ENCODE measurements at regions not wholly inside any gene's neighbourhood (a gene's known extent, or its start where the extent isn't known, plus 50 kb on each side); places are given as distances from the start of the nearest gene placed in this dataset.
A peak's percentile ranks its signal among the peaks of the same experiment; 100 is the strongest.

- peaks cover 5% of the 10 kb centered on the region for H3K4me1 ChIP-seq (ENCODE audit: control insufficient read depth, insufficient read depth, low read length)
- no peak for TF ChIP-seq CTCF (conservative IDR thresholded peaks at IDR 0.05)
- no peaks in the 10 kb centered on the region for H3K36me3 ChIP-seq (ENCODE audit: control insufficient read depth, insufficient read depth, low read length)
- Mint-ChIP-seq H3K9me3 (peaks cover 6% of the 10 kb centered on the region), H3K4me3 (no peak overlapping the region), H3K36me3 (ENCODE audit: low read depth) (no peaks in the 10 kb centered on the region), H3K27ac (no peak overlapping the region), H3K4me1 (peaks cover 35% of the 10 kb centered on the region), H3K27me3 (ENCODE audit: insufficient read depth) (peaks cover 14% of the 10 kb centered on the region)
- 94 to 100% methylated on average over 1 to 3 of the region's 3 CpGs for WGBS, 2 experiments (ENCODE audit: insufficient coverage in 1 of 2, insufficient read length in 1 of 2)
- H3K9me3 ChIP-seq (ENCODE audit: control insufficient read depth, low read length) = peaks cover 19% of the 10 kb centered on the region
- H3K4me3 ChIP-seq (ENCODE audit: low read length) = no peak overlapping the region
- H3K27ac ChIP-seq (ENCODE audit: low read depth, low read length) = no peak overlapping the region
- DNase-seq = no peak
- H3K27me3 ChIP-seq (ENCODE audit: control insufficient read depth, insufficient read depth, low read length, poor library complexity, severe bottlenecking) = no peaks in the 10 kb centered on the region
- H3K9ac ChIP-seq (ENCODE audit: extremely low read depth, low read length, poor library complexity, severe bottlenecking) = no peak overlapping the region
These were observed 169.0 kb downstream of the PLPP3 start for GRCh38 chr1:56410405-56410804.

GRCh38 chr1:56409112-56409691 lies 170.2 kb downstream of the PLPP3 start:
- Mint-ChIP-seq H3K36me3 (ENCODE audit: low read depth) (no peaks in the 10 kb centered on the region), H3K27me3 (ENCODE audit: insufficient read depth) (peaks cover 20% of the 10 kb centered on the region), H3K4me1 (peaks cover 32% of the 10 kb centered on the region), H3K27ac (no peak overlapping the region), H3K4me3 (no peak overlapping the region), H3K9me3 (peaks cover 6% of the 10 kb centered on the region)
- Histone ChIP-seq H3K27ac (ENCODE audit: low read depth, low read length) (no peak overlapping the region), H3K9me3 (ENCODE audit: control insufficient read depth, low read length) (peaks cover 19% of the 10 kb centered on the region), H3K9ac (ENCODE audit: extremely low read depth, low read length, poor library complexity, severe bottlenecking) (no peak overlapping the region), H3K27me3 (ENCODE audit: control insufficient read depth, insufficient read depth, low read length, poor library complexity, severe bottlenecking) (no peaks in the 10 kb centered on the region), H3K36me3 (ENCODE audit: control insufficient read depth, insufficient read depth, low read length) (no peaks in the 10 kb centered on the region), H3K4me3 (ENCODE audit: low read length) (no peak overlapping the region), H3K4me1 (ENCODE audit: control insufficient read depth, insufficient read depth, low read length) (no peaks in the 10 kb centered on the region)
- 75 to 89% methylated on average over 2 to 8 of the region's 8 CpGs for WGBS, 2 experiments (ENCODE audit: insufficient coverage in 1 of 2, insufficient read length in 1 of 2)
- peak; percentile 82 for DNase-seq
- peak; percentile 78 for TF ChIP-seq CTCF (conservative IDR thresholded peaks at IDR 0.05)

- Histone ChIP-seq H3K27me3 (ENCODE audit: control insufficient read depth, insufficient read depth, low read length, poor library complexity, severe bottlenecking) (no peaks in the 10 kb centered on the region), H3K36me3 (ENCODE audit: control insufficient read depth, insufficient read depth, low read length) (no peaks in the 10 kb centered on the region), H3K27ac (ENCODE audit: low read depth, low read length) (no peak overlapping the region), H3K4me1 (ENCODE audit: control insufficient read depth, insufficient read depth, low read length) (no peaks in the 10 kb centered on the region), H3K9me3 (ENCODE audit: control insufficient read depth, low read length) (peaks cover 19% of the 10 kb centered on the region), H3K4me3 (ENCODE audit: low read length) (no peak overlapping the region), H3K9ac (ENCODE audit: extremely low read depth, low read length, poor library complexity, severe bottlenecking) (no peak overlapping the region)
- WGBS, 2 experiments (ENCODE audit: insufficient coverage in 1 of 2, insufficient read length in 1 of 2) = 82 to 99% methylated on average over 2 of the region's 2 CpGs
- Mint-ChIP-seq H3K4me3 (no peak overlapping the region), H3K36me3 (ENCODE audit: low read depth) (no peaks in the 10 kb centered on the region), H3K27ac (no peak overlapping the region), H3K9me3 (peaks cover 6% of the 10 kb centered on the region), H3K4me1 (peaks cover 18% of the 10 kb centered on the region), H3K27me3 (ENCODE audit: insufficient read depth) (peaks cover 26% of the 10 kb centered on the region)
- no peak for TF ChIP-seq CTCF (conservative IDR thresholded peaks at IDR 0.05)
- no peak for DNase-seq
These were observed 172.5 kb downstream of the PLPP3 start for GRCh38 chr1:56406821-56407220.

Measured in endodermal cell (in vitro differentiated cells).